SHP77 treated with DMSO at 0.1 percent for 48 hours (cell line): ENCODE measurements at regions not wholly inside any gene's neighbourhood (a gene's known extent, or its start where the extent isn't known, plus 50 kb on each side); places are given as distances from the start of the nearest gene placed in this dataset.
"Not testable (repeated sequence)": the region's sequence is repeated elsewhere in the genome, so short reads cannot be mapped to it uniquely, and the experiment has no call there.

Experiments used
- DNase-seq: peaks from one replicate; lab custom pipeline; 2025; lab: John Stamatoyannopoulos, UW

GRCh38 chr17:72452286-72453173, 331.7 kb downstream of the SOX9 start:
- no peak for DNase-seq

- no peak for DNase-seq
These were observed 333.5 kb downstream of the SOX9 start for GRCh38 chr17:72454342-72454741.

GRCh38 chr17:72455562-72455961, 334.7 kb downstream of the SOX9 start:
- no peak for DNase-seq

- DNase-seq = no peak
These were observed 335.3 kb downstream of the SOX9 start for GRCh38 chr17:72456075-72456474.

GRCh38 chr17:72457712-72458111, 336.9 kb downstream of the SOX9 start:
- DNase-seq = no peak

- DNase-seq = no peak
These were observed 337.5 kb downstream of the SOX9 start for GRCh38 chr17:72458301-72458700.

- DNase-seq = no peak
These were observed 339.9 kb downstream of the SOX9 start for GRCh38 chr17:72460711-72461110.

GRCh38 chr17:72461757-72462156, 340.9 kb downstream of the SOX9 start:
- no peak for DNase-seq

GRCh38 chr17:72462407-72462806, 341.6 kb downstream of the SOX9 start:
- no peak for DNase-seq

- DNase-seq = no peak
These were observed 342.0 kb downstream of the SOX9 start for GRCh38 chr17:72462814-72463213.

- no peak for DNase-seq
These were observed 342.7 kb downstream of the SOX9 start for GRCh38 chr17:72463287-72464102.

GRCh38 chr17:72464221-72464620, 343.4 kb downstream of the SOX9 start:
- not testable (repeated sequence) for DNase-seq

GRCh38 chr17:72465191-72466024, 344.6 kb downstream of the SOX9 start:
- no peak for DNase-seq

- no peak for DNase-seq
These were observed 345.4 kb downstream of the SOX9 start for GRCh38 chr17:72466199-72466598.

GRCh38 chr17:72466606-72467005, 345.8 kb downstream of the SOX9 start:
- DNase-seq = no peak

GRCh38 chr17:72467841-72468653, 347.2 kb downstream of the SOX9 start:
- DNase-seq = no peak

GRCh38 chr17:72468841-72469240, 348.0 kb downstream of the SOX9 start:
- no peak for DNase-seq

GRCh38 chr17:72470121-72470705, 349.4 kb downstream of the SOX9 start:
- no peak for DNase-seq

- DNase-seq = no peak
These were observed 349.9 kb downstream of the SOX9 start for GRCh38 chr17:72470734-72471133.

- no peak for DNase-seq
These were observed 350.5 kb downstream of the SOX9 start for GRCh38 chr17:72471296-72471695.

GRCh38 chr17:72472106-72472505, 351.3 kb downstream of the SOX9 start:
- no peak for DNase-seq
